GM19025 (cell line): ENCODE measurements at regions not wholly inside any gene's neighbourhood (a gene's known extent, or its start where the extent isn't known, plus 50 kb on each side); places are given as distances from the start of the nearest gene placed in this dataset.

Source experiments
- ATAC-seq: cut with Tn5 transposase; IDR thresholded peaks from one replicate; pipeline ENCODE4 v1.9.1; 2021; ENCODE audit warnings: mild to moderate bottlenecking, low read depth, moderate library complexity; ENCODE audit not compliant: unreplicated experiment

DNA sequence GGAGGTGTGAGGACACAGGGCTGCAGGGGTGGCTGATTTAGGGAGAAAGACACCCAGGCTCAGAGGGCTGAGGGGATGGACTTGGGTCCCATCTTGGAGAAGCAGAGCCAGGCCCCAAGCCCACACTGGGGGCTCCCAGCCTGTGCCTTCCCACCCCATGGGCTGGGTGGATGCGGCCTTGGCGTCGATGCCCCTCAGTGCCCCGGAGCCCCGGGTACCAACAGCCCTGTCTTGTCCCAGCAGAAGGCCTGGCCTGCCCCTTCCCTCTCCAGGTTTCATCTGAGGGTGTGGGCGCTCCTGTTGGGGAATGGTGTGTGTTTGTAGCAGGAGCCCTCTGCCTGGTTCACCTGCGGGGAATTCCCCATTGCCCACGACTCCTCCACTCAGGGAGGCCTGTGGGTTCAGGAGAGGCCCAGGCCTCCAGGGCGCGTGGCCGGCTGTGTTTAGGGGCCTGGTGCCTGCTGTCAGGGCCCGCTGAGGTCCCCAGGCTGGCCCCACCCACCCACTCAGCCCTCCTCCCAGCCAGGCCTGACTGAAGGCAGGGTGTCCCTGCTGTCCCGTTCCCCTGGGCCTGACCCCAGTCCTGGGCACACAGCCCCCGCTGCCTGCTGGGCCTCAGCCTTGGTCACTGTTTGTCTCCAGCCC lies 51.1 kb upstream of the BEGAIN start:
- no peak for ATAC-seq

DNA sequence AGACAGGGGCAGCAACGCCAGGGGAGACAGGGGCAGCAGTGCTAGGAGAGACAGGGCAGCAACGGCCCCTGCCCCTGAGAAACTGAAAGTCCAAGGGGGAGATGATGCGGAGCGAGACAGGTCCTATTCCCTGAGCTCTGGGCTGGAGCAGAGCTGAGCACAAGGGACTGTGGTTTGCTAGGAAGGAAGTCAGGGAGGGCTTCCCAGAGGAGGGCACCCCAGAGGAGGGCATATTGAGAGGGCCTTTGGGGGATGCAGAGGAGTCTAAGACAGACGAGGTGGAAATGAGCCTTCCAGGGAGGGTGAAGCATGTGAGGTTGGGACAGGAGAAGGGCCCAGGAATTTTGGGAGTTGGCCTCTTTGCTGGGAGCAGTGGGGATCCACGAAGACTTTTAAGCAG lies 52.1 kb upstream of the BEGAIN start:
- ATAC-seq, result no peak

- peak; percentile 89 for ATAC-seq
Measured at GRCh38 chr14:100640471-100641273, 53.5 kb upstream of the BEGAIN start.

GRCh38 chr14:100641274-100641860 lies 54.1 kb upstream of the BEGAIN start:
- no peak for ATAC-seq

GRCh38 chr14:100643426-100643825 lies 56.2 kb upstream of the BEGAIN start:
- no peak for ATAC-seq

GRCh38 chr14:100644383-100644782 lies 57.2 kb upstream of the BEGAIN start:
- ATAC-seq, result no peak

- no peak for ATAC-seq
Measured at GRCh38 chr14:100644784-100645183, 57.6 kb upstream of the BEGAIN start.

DNA sequence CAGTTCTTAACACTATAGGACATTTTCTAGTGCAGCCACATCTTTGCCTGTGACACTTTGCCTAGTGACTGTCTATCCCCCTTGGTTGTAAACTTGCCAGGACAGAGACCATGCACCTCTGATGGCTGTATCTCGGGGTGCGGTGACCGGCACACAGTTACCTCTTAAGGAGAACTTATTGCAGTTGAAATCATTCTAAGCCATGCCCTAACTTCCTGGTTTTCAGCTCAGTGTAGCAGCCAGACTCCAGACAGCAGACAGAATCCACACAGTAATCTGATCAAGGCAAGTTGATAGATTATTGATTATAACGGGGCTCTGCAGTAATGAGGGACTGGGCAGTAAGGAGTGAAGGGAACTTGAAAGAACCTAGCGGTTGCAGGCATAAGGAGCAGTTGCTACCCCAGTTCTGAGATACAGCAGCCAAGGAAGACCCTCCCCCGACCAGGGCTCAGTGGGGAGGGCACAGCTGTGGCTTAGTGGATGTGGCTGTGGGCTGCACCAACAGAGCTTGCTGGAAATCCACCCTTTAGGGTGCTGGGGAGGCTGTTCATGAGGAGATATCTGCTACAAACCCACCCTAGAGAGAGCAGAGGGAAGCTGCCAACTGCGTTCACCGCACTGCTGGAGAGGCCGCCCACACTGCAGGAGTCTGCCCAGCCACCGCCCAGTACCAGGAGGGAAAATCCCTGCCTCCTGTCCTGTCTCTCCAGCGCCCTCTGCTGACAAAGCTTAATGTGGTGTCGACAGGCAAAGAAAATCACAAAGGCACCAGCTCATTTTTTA lies 58.2 kb upstream of the BEGAIN start:
- ATAC-seq, result no peak

- no peak for ATAC-seq
Measured at GRCh38 chr14:100645982-100646314, 58.7 kb upstream of the BEGAIN start.

DNA sequence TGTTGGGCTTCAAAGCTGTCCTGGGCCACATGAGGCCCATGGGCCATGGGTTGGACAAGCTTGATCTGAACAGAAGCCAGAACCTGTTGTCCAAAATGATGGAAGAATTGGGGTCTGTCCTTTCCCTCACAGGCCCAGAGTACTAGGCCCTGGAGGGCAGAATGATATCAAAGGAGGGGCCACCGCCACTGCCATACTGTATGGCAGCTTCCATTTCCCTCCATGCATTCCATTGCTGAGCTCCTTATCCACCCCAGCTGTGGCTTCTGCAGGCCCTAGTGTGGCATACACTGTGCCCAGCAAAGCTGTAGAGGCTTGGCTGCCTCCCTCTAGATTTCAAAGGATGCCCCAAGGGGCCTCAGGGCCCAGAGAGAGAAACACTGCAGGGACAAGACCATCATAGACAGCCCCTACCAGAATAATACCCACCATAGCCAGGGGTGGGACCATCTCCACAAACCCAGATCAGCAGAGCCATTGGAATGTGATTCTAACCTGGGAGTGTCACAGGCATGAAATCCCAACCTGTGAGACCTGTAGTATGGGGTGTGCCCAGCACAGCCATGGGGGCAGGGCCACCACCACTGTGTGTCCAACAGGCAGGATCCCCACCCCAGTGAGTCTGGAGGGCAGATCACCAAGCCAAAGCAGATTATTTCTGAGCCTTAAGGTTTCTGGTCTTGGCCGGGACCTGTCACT lies 61.4 kb upstream of the BEGAIN start:
- ATAC-seq, result no peak

DNA sequence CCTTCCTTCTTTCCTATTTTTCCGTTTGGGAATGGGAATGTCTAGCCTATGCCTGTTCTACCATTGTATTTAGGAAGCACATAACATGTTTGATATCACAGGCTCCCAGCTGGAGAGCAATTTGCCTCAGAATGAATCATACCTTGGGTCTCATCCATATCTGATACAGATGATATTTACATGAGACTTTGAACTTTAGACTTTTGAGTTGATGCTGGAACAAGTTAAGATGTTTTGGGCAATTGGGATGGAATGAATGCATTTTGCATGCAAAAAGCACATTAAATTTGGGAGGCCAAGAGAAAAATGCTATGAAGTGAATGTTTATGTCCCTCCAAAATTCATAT lies 61.9 kb upstream of the BEGAIN start:
- ATAC-seq, result no peak

DNA sequence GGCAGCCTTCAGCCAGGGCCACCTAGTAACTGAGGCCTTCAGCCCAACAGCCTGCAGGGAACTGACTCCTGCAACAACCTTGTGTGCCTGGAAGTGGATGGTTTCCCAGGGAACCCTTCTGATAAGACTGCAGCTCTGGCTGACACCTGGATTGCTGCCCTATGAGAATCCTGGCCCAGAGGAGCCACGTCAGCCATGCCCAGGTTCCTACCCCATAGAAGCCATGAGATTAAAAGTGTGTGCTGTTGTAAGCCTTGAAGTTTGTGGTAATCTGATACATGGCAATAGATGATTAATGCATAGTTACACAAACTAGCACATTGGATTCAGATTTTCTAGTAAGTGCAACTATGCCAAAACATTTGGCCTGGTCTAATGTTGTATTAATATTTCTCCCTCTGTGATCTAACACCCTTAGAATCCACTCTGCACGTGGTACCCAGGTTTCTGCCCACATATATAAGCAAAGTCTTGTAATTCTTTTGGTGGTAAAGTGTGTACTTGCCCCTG lies 64.8 kb upstream of the BEGAIN start:
- ATAC-seq, result no peak

- no peak for ATAC-seq
Measured at GRCh38 chr14:100652744-100653143, 65.5 kb upstream of the BEGAIN start.

DNA sequence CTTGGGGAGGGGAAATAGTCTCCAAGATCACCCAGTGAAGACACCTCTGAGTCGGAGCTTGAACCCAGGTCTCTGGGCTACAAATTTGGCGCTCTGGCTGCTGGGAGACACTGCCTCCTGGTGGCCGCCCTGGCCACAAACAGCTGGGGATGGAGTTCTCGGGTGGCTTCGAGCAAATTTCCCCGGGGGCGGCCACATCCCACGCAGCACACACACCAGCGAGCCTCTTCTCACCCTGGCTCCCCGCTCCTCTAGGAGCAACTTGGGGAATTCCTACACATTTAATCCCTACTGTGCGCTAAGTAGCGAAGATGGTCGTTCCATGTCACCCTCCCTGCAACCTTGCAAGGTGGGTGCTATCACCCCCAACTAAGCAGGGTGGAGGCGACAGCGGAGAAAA lies 66.2 kb upstream of the BEGAIN start:
- ATAC-seq, result no peak

DNA sequence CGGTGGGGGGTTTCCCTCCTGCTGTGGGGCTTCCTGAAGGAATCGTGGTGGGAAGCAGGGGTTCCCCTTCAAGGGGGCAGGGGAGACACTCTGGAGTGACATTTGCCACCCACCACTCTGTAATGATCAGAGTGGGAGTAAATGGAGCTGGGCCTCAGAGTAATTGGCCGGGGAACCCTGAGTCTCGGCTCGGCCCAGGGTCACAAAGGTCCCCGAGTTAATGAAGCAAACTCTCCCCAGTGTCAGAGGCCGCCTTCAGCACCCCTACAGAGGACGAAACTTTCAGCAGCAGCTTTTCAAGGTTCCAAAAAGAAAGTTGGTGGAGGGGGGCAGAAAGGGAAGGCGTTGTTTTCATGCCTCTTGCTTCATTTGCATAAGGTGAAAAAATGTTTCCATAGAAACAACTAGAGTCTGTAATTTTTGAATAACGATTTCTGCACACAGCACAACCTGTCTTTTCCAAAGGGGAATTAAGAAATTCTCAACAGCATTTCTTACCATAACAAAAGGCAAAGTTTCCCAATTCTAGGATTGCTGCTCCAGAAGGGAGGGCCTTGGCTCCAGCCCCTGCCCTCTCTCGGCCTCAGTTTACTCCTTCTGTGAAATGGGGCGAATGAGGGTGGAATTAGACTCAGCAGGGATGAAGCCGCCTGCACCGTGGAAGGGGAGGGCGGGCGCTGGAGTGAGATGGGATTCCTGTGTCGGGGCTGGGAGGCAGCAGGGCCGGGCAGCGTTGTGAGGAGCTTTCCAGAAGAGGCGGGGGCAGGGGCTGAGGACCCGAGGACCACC lies 67.0 kb upstream of the BEGAIN start:
- ATAC-seq, result no peak

GRCh38 chr14:100654814-100655740 lies 67.9 kb upstream of the BEGAIN start:
- no peak for ATAC-seq

DNA sequence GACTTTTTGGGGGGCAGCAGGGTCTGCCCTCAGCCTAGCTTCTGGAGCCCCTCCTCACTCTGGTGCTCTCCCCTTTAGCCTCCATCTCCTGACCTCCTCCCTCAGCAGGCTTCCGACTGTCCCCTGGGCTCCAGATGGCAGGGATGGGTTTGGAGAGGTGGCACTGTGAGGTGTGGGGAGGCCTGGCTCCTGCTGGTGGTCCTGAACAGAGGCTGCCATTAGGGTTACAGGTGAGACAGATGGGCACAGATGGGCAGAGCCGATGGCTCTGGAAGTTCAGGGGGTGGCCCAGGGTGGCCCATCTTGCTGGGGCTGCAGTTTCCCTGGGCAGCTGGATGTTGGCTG lies 68.5 kb upstream of the BEGAIN start:
- ATAC-seq, result no peak

GRCh38 chr14:100656996-100657395 lies 69.7 kb upstream of the DLK1 start:
- no peak for ATAC-seq

GRCh38 chr14:100657780-100658179 lies 68.9 kb upstream of the DLK1 start:
- ATAC-seq, result no peak
